IMR-90 (cell line): ENCODE measurements at regions not wholly inside any gene's neighbourhood (a gene's known extent, or its start where the extent isn't known, plus 50 kb on each side); places are given as distances from the start of the nearest gene placed in this dataset.

ENCODE experiments used
- ATAC-seq: fragments of 200-7000 bp; cut with Tn5 transposase; 2 replicates; pipeline ENCODE4 v1.9.1; 2020; ENCODE audit warnings: low read depth, mild to moderate bottlenecking, moderate library complexity
- BruUV-seq: library from RNA; stranded (reverse); fragments of 400-500 nt; replicated peaks from 2 replicates; lab custom pipeline; 2021; lab: Mats Ljungman, UMichigan
- CTCF ChIA-PET: fragments of 300-600 bp; formaldehyde crosslinking; extraction: SDS; loops from one replicate; lab custom pipeline; 2021; ENCODE audit warnings: antibody characterized with exemption; lab: Yijun Ruan, JAX
- POLR2A ChIA-PET: fragments of 300-600 bp; sonication (Branson Sonifier 250); formaldehyde crosslinking; loops from one replicate; lab custom pipeline; 2022; ENCODE audit warnings: antibody characterized with exemption; ENCODE audit not compliant: unreplicated experiment; lab: Charles Lee
- DNase-seq: peaks from one replicate; pipeline ENCODE4 v3.0.0; 2013
- H2AFZ ChIP-seq: replicated peaks from 2 replicates; pipeline ENCODE3; 2013; ENCODE audit warnings: low read length, mild to moderate bottlenecking; ENCODE audit not compliant: poor library complexity
- H2AK5ac ChIP-seq: 2 replicates; pipeline ENCODE4 v1.6.1; 2013; ENCODE audit warnings: low read depth, low read length, inconsistent platforms
- H2AK9ac ChIP-seq: replicated peaks from 2 replicates; pipeline ENCODE3; 2013; ENCODE audit warnings: mild to moderate bottlenecking, low read depth, low read length, moderate library complexity; ENCODE audit not compliant: poor library complexity
- H2BK120ac ChIP-seq: 2 replicates; pipeline ENCODE4 v1.6.1; 2013; ENCODE audit warnings: low read depth, low read length, inconsistent platforms
- H2BK15ac ChIP-seq: 3 replicates; pipeline ENCODE4 v1.6.1; 2013; ENCODE audit warnings: low read depth, low read length, inconsistent platforms
- H2BK20ac ChIP-seq: 2 replicates; pipeline ENCODE4 v1.6.1; 2013; ENCODE audit warnings: low read depth, mild to moderate bottlenecking, inconsistent platforms, low read length, moderate library complexity
- H2BK5ac ChIP-seq: 2 replicates; pipeline ENCODE4 v1.6.1; 2013; ENCODE audit warnings: mild to moderate bottlenecking, low read depth, low read length, inconsistent platforms; ENCODE audit not compliant: poor library complexity, severe bottlenecking
- H3K14ac ChIP-seq: replicated peaks from 2 replicates; pipeline ENCODE4 v1.6.1; 2013; ENCODE audit warnings: low read depth, low read length, inconsistent platforms
- H3K18ac ChIP-seq: 2 replicates; pipeline ENCODE4 v1.6.1; 2013; ENCODE audit warnings: low read depth, low read length, control low read depth
- H3K23ac ChIP-seq: 2 replicates; pipeline ENCODE4 v1.6.1; 2013; ENCODE audit warnings: low read depth, low read length, inconsistent platforms
- H3K27ac ChIP-seq: 2 replicates; pipeline ENCODE4 v1.5.1; 2013; ENCODE audit warnings: mild to moderate bottlenecking, control low read depth, low read length; ENCODE audit not compliant: insufficient read depth
- H3K27me3 ChIP-seq: 2 replicates; pipeline ENCODE4 v1.6.1; 2013; ENCODE audit warnings: low read length; ENCODE audit not compliant: control insufficient read depth, insufficient read depth
- H3K36me3 ChIP-seq: 2 replicates; pipeline ENCODE4 v1.6.1; 2013; ENCODE audit warnings: low read length, mixed read lengths; ENCODE audit not compliant: control insufficient read depth, insufficient read depth
- H3K4ac ChIP-seq: 2 replicates; pipeline ENCODE4 v1.6.1; 2013; ENCODE audit warnings: low read depth, low read length, inconsistent platforms
- H3K4me1 ChIP-seq: 2 replicates; pipeline ENCODE4 v1.6.1; 2013; ENCODE audit warnings: low read length, mixed read lengths; ENCODE audit not compliant: control insufficient read depth, insufficient read depth
- H3K4me2 ChIP-seq: 2 replicates; pipeline ENCODE4 v1.6.1; 2013; ENCODE audit warnings: low read depth, mild to moderate bottlenecking, control low read depth, low read length, moderate library complexity
- H3K4me3 ChIP-seq: 2 replicates; pipeline ENCODE4 v1.5.1; 2013; ENCODE audit warnings: low read depth, mild to moderate bottlenecking, control low read depth, low read length, moderate library complexity; ENCODE audit not compliant: insufficient read depth
- H3K56ac ChIP-seq: 2 replicates; pipeline ENCODE4 v1.6.1; 2013; ENCODE audit warnings: low read length, inconsistent platforms; ENCODE audit not compliant: insufficient read depth; ENCODE audit errors: extremely low read depth
- H3K79me1 ChIP-seq, 2 experiments: 2 replicates each; pipeline ENCODE4 v1.6.1; 2013; ENCODE audit warnings: low read length in 2 of 2, inconsistent platforms in 1 of 2, low read depth in 1 of 2
- H3K9ac ChIP-seq: 2 replicates; pipeline ENCODE4 v1.6.1; 2013; ENCODE audit warnings: low read depth, low read length, control low read depth
- H3K9me1 ChIP-seq: 2 replicates; pipeline ENCODE4 v1.6.1; 2013; ENCODE audit warnings: low read length, inconsistent platforms; ENCODE audit not compliant: insufficient read depth
- H3K9me3 ChIP-seq: 2 replicates; pipeline ENCODE4 v1.6.1; 2013; ENCODE audit warnings: low read length; ENCODE audit not compliant: control insufficient read depth, insufficient read depth
- H4K20me1 ChIP-seq: 2 replicates; pipeline ENCODE4 v1.6.1; 2013; ENCODE audit warnings: low read length, inconsistent platforms; ENCODE audit not compliant: insufficient read depth
- H4K5ac ChIP-seq: 2 replicates; pipeline ENCODE4 v1.6.1; 2013; ENCODE audit warnings: mild to moderate bottlenecking, low read depth, low read length, control low read depth
- H4K8ac ChIP-seq, 2 experiments: 2 replicates each; pipeline ENCODE4 v1.6.1; 2013; ENCODE audit warnings: low read depth in 2 of 2, low read length in 2 of 2, control low read depth in 1 of 2, inconsistent platforms in 1 of 2
- H4K91ac ChIP-seq: 2 replicates; pipeline ENCODE4 v1.6.1; 2013; ENCODE audit warnings: low read depth, low read length, inconsistent platforms; ENCODE audit not compliant: insufficient read depth
- FOS ChIP-seq: fragments of 150-350 bp; IDR thresholded peaks from 2 replicates; pipeline ENCODE4 v1.6.1; 2016; ENCODE audit warnings: low read depth, low read length
- NFE2L2 ChIP-seq: fragments of 150-350 bp; IDR thresholded peaks from 2 replicates; pipeline ENCODE4 v1.6.1; 2016; ENCODE audit warnings: low read depth, mild to moderate bottlenecking, low read length
- RAD21 ChIP-seq: IDR thresholded peaks from 2 replicates; pipeline ENCODE4 v1.6.1; 2012; ENCODE audit warnings: low read length, improper control_type of control experiment
- RCOR1 ChIP-seq: IDR thresholded peaks from 2 replicates; pipeline ENCODE4 v1.6.1; 2012; ENCODE audit warnings: mild to moderate bottlenecking, low read length, improper control_type of control experiment; ENCODE audit not compliant: insufficient replicate concordance
- RFX5 ChIP-seq: IDR thresholded peaks from 2 replicates; pipeline ENCODE4 v1.8.0; 2012; ENCODE audit warnings: low read depth, mild to moderate bottlenecking, low read length, moderate library complexity
- SMC3 ChIP-seq: fragments of 150-350 bp; IDR thresholded peaks from 2 replicates; pipeline ENCODE4 v1.6.1; 2016; ENCODE audit warnings: low read depth, mild to moderate bottlenecking, antibody characterized with exemption, low read length, moderate library complexity
- WGBS, 2 experiments: methylation state at CpG; one replicate each; pipeline versions ENCODE4 v1.1.5 to v1.1.7; 2013; ENCODE audit warnings: missing lambda C conversion rate in 2 of 2; ENCODE audit not compliant: insufficient read length in 1 of 2; ENCODE audit errors: extremely low coverage in 2 of 2; 5-methylcytosine and 5-hydroxymethylcytosine counted together
- dilution Hi-C: fragments of 300-500 bp; cut with HindIII; formaldehyde crosslinking; loops from one replicate; pipeline ENCODE4 v1.14.3; 2018; ENCODE audit warnings: low sequenced_read_pairs; ENCODE audit not compliant: unreplicated experiment
- in situ Hi-C: fragments of 300-500 bp; cut with MboI; formaldehyde crosslinking; loops from 3 replicates; pipeline ENCODE4 v1.14.3; 2019; ENCODE audit warnings: low sequenced_read_pairs, inconsistent platforms, mixed read lengths
- intact Hi-C: fragments of 100-400 bp; cut with micrococcal nuclease; formaldehyde crosslinking; loops from 2 replicates; pipeline ENCODE4 v1.10.0; 2022
- TF ChIP-seq, protein P1 (sequence below): conservative IDR thresholded peaks from 2 replicates; pipeline ENCODE4 v1.5.1; 2012; ENCODE audit warnings: mild to moderate bottlenecking, low read depth, low read length, improper control_type of control experiment
- TF ChIP-seq, protein P2 (sequence below): fragments of 150-350 bp; IDR thresholded peaks from 2 replicates; pipeline ENCODE4 v1.6.1; 2016; ENCODE audit warnings: low read depth, mild to moderate bottlenecking, low read length, moderate library complexity, borderline replicate concordance

DNA sequence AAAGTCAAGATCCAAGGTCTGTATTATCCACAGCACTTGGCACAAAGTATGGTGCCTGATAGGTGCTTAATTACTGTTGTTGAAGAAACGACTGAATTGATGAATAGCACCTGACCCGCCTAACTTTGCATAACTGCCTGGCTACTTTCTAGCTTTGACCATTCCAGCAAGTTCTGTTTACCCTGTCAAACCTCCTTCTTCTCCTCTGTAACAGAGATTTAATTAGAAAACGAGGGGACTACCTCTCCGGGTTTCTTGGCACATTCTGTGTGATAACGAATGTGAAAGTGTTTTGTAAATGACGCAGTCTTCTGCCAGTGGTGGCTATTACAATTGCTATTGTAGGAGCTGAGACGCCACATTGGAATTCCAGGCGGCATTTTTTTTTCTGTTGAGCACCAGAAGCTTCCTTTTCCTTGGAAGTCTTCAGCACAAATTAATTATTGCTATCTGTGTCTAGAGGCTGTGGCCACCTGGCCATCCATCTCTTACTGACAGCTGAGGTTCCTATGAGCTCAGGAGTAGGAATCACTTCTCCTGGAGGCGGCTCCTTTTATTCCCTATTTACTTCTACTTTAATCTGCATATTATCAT lies 522.9 kb downstream of the HS3ST4 start:
- no peak overlapping the region for H2BK5ac ChIP-seq
- H3K4me1 ChIP-seq: no peaks in the 10 kb centered on the region
- H3K27ac ChIP-seq: no peak overlapping the region
- H3K9me1 ChIP-seq: no peaks in the 10 kb centered on the region
- TF ChIP-seq NFE2L2 (no peak), RAD21 (no peak), RCOR1 (no peak), RFX5 (no peak), FOS (no peak), SMC3 (no peak)
- TF ChIP-seq, protein P1, sequence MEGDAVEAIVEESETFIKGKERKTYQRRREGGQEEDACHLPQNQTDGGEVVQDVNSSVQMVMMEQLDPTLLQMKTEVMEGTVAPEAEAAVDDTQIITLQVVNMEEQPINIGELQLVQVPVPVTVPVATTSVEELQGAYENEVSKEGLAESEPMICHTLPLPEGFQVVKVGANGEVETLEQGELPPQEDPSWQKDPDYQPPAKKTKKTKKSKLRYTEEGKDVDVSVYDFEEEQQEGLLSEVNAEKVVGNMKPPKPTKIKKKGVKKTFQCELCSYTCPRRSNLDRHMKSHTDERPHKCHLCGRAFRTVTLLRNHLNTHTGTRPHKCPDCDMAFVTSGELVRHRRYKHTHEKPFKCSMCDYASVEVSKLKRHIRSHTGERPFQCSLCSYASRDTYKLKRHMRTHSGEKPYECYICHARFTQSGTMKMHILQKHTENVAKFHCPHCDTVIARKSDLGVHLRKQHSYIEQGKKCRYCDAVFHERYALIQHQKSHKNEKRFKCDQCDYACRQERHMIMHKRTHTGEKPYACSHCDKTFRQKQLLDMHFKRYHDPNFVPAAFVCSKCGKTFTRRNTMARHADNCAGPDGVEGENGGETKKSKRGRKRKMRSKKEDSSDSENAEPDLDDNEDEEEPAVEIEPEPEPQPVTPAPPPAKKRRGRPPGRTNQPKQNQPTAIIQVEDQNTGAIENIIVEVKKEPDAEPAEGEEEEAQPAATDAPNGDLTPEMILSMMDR: no peak
- TF ChIP-seq, protein P2, sequence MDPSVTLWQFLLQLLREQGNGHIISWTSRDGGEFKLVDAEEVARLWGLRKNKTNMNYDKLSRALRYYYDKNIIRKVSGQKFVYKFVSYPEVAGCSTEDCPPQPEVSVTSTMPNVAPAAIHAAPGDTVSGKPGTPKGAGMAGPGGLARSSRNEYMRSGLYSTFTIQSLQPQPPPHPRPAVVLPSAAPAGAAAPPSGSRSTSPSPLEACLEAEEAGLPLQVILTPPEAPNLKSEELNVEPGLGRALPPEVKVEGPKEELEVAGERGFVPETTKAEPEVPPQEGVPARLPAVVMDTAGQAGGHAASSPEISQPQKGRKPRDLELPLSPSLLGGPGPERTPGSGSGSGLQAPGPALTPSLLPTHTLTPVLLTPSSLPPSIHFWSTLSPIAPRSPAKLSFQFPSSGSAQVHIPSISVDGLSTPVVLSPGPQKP: no peak
- no peak overlapping the region for H2BK15ac ChIP-seq
- no peaks in the 10 kb centered on the region for H3K79me1 ChIP-seq
- H3K4me3 ChIP-seq: no peak overlapping the region
- no peak overlapping the region for H4K8ac ChIP-seq
- H2AK5ac ChIP-seq: no peak overlapping the region
- no peak overlapping the region for H3K9ac ChIP-seq
- no peak overlapping the region for H2AFZ ChIP-seq
- H3K56ac ChIP-seq: no peak overlapping the region
- no peak overlapping the region for H3K14ac ChIP-seq
- H2BK120ac ChIP-seq: no peak overlapping the region
- H3K23ac ChIP-seq: no peak overlapping the region
- no peak overlapping the region for H3K4ac ChIP-seq
- H3K9me3 ChIP-seq: peaks cover 9% of the 10 kb centered on the region; the same call in 1 of the 2 replicates
- ChIA-PET POLR2A (no interaction called here), CTCF (interaction anchor here (0.5 kb wide), 1 partner anchor 140 kb away, joined by 3 read pairs; no protein-coding TSS in a partner anchor)
- DNase-seq: no peak
- in situ Hi-C loops: no loop called here
- H3K36me3 ChIP-seq: no peaks in the 10 kb centered on the region
- H4K5ac ChIP-seq: no peak overlapping the region
- no peak overlapping the region for H3K4me2 ChIP-seq
- H2AK9ac ChIP-seq: no peak overlapping the region
- no peak overlapping the region for H2BK20ac ChIP-seq
- BruUV-seq: no TSS peak
- ATAC-seq: no peak
- dilution Hi-C loops: no loop called here
- WGBS, 2 experiments: 0% methylated on average over 1 of the region's 9 CpGs; no CpG with 5 or more reads in 1 of the 2 experiments
- no peaks in the 10 kb centered on the region for H3K27me3 ChIP-seq
- no peaks in the 10 kb centered on the region for H4K20me1 ChIP-seq
- intact Hi-C loops: no loop called here
- no peak overlapping the region for H3K18ac ChIP-seq
- H4K91ac ChIP-seq: no peak overlapping the region
